B cell (primary cell): ENCODE measurements at regions not wholly inside any gene's neighbourhood (a gene's known extent, or its start where the extent isn't known, plus 50 kb on each side); places are given as distances from the start of the nearest gene placed in this dataset.
"Not testable (repeated sequence)": the region's sequence is repeated elsewhere in the genome, so short reads cannot be mapped to it uniquely, and the experiment has no call there.

Experiments
- ATAC-seq: fragments of 200-7000 bp; cut with Tn5 transposase; one replicate; pipeline ENCODE4 v1.10.0; 2021; ENCODE audit warnings: low read depth, mild to moderate bottlenecking, moderate number of reproducible peaks, moderate library complexity
- CTCF ChIA-PET: fragments of 350-600 bp; sonication (Branson Sonifier 250); formaldehyde crosslinking; loops from one replicate; lab custom pipeline; 2021; ENCODE audit warnings: antibody characterized with exemption, inconsistent platforms; lab: Charles Lee
- POLR2A ChIA-PET: fragments of 350-600 bp; sonication (Branson Sonifier 250); formaldehyde crosslinking; loops from one replicate; lab custom pipeline; 2021; ENCODE audit warnings: antibody characterized with exemption; lab: Charles Lee
- DNase-seq: peaks from one replicate; pipeline ENCODE4 v3.0.0; 2013
- H2AFZ ChIP-seq: 2 replicates; pipeline ENCODE4 v1.6.1; 2012; ENCODE audit warnings: mild to moderate bottlenecking, low read depth, low read length; ENCODE audit not compliant: insufficient read depth, poor library complexity, severe bottlenecking
- H3K27ac ChIP-seq, 2 donors: 1 replicate in 1 of 2; 2 replicates in 1 of 2; pipeline ENCODE4 v1.5.1; 2012 to 2013; ENCODE audit warnings: low read length in 2 of 2, mild to moderate bottlenecking in 2 of 2, moderate library complexity in 1 of 2
- H3K27me3 ChIP-seq, 4 experiments: fragments of 200-600 bp in 1 of 4; sonication (generic) in 1 of 4; replicated peaks in 1 of 4; 1 replicate in 2 of 4; 2 replicates in 2 of 4; pipeline versions ENCODE4 v1.6.1 to v1.7.0; 2013 to 2016; ENCODE audit warnings: low read length in 3 of 4, mild to moderate bottlenecking in 2 of 4, mixed read lengths in 1 of 4, moderate library complexity in 1 of 4; ENCODE audit not compliant: insufficient read depth in 4 of 4, control insufficient read depth in 3 of 4; ENCODE audit errors: control extremely low read depth in 1 of 4
- H3K36me3 ChIP-seq, 2 experiments: replicated peaks in 1 of 2; 1 replicate in 1 of 2; 2 replicates in 1 of 2; pipeline versions ENCODE4 v1.6.1 to v1.7.1; 2013; ENCODE audit warnings: low read length in 1 of 2; ENCODE audit not compliant: insufficient read depth in 2 of 2, control insufficient read depth in 1 of 2; ENCODE audit errors: control extremely low read depth in 1 of 2, extremely low read depth in 1 of 2
- H3K4me1 ChIP-seq, 2 donors: fragments of 200-600 bp in 1 of 2; sonication (generic) in 1 of 2; 1 replicate in 1 of 2; 2 replicates in 1 of 2; pipeline versions ENCODE4 v1.5.1 to v1.6.1; 2013 to 2017; ENCODE audit warnings: low read length in 2 of 2; ENCODE audit not compliant: control insufficient read depth in 2 of 2, insufficient read depth in 2 of 2
- H3K4me2 ChIP-seq: replicated peaks from 2 replicates; pipeline ENCODE3; 2012; ENCODE audit warnings: mild to moderate bottlenecking, low read depth, low read length; ENCODE audit not compliant: poor library complexity, severe bottlenecking
- H3K4me3 ChIP-seq, 5 experiments: fragments of 200-600 bp in 1 of 5; sonication (generic) in 1 of 5; 1 replicate in 3 of 5; 2 replicates in 2 of 5; pipeline versions ENCODE4 v1.5.1 to v1.7.0; 2011 to 2016; ENCODE audit warnings: low read length in 4 of 5, mild to moderate bottlenecking in 4 of 5, low read depth in 2 of 5, control low read depth in 1 of 5, moderate library complexity in 1 of 5; ENCODE audit not compliant: insufficient read depth in 1 of 5; ENCODE audit errors: control extremely low read depth in 1 of 5, extremely low read depth in 1 of 5
- H3K79me2 ChIP-seq: fragments of 200-600 bp; sonication (generic); one replicate; pipeline ENCODE4 v1.6.0; 2016; ENCODE audit warnings: low read length; ENCODE audit not compliant: control insufficient read depth, insufficient read depth
- H3K9ac ChIP-seq: fragments of 200-600 bp; sonication (generic); 2 replicates; pipeline ENCODE4 v1.6.1; 2017; ENCODE audit warnings: mild to moderate bottlenecking, low read length, moderate library complexity
- H3K9me3 ChIP-seq, 3 donors: one replicate each; pipeline versions ENCODE4 v1.6.1 to v1.7.1; 2013; ENCODE audit warnings: low read length in 2 of 3; ENCODE audit not compliant: control insufficient read depth in 2 of 3, insufficient read depth in 1 of 3; ENCODE audit errors: control extremely low read depth in 1 of 3
- H4K20me1 ChIP-seq: 2 replicates; pipeline ENCODE4 v1.6.0; 2012; ENCODE audit warnings: mild to moderate bottlenecking, low read length; ENCODE audit not compliant: insufficient read depth, control insufficient read depth, poor library complexity, severe bottlenecking
- H3K27ac Mint-ChIP-seq: one replicate; pipeline ENCODE4 v1.8.0; 2021; ENCODE audit warnings: mixed read lengths
- H3K27me3 Mint-ChIP-seq: one replicate; pipeline ENCODE4 v1.8.0; 2021; ENCODE audit warnings: mixed read lengths
- H3K4me1 Mint-ChIP-seq: one replicate; pipeline ENCODE4 v1.8.0; 2021; ENCODE audit warnings: mixed read lengths
- H3K4me3 Mint-ChIP-seq: one replicate; pipeline ENCODE4 v1.8.0; 2021; ENCODE audit warnings: mixed read lengths
- H3K9me3 Mint-ChIP-seq: one replicate; pipeline ENCODE4 v1.8.0; 2022; ENCODE audit warnings: mixed read lengths; ENCODE audit not compliant: insufficient read depth
- CTCF ChIP-seq: fragments of 200-600 bp; IDR thresholded peaks from one replicate; pipeline ENCODE4 v1.8.0; 2022; ENCODE audit warnings: antibody characterized with exemption, mild to moderate bottlenecking
- EZH2 ChIP-seq: IDR thresholded peaks from 2 replicates; pipeline ENCODE4 v1.6.1; 2012; ENCODE audit warnings: borderline replicate concordance, low read depth, mild to moderate bottlenecking, moderate library complexity, low read length; ENCODE audit not compliant: insufficient read depth, poor library complexity, severe bottlenecking
- WGBS: methylation state at CpG from one replicate; pipeline ENCODE4 v1.1.5; 2013; ENCODE audit warnings: missing lambda C conversion rate; ENCODE audit not compliant: insufficient coverage; 5-methylcytosine and 5-hydroxymethylcytosine counted together
- intact Hi-C: fragments of 100-400 bp; cut with micrococcal nuclease; formaldehyde crosslinking; loops from one replicate; pipeline ENCODE4 v1.10.0; 2022

GRCh38 chr1:215425138-215425537, 142.0 kb upstream of the KCTD3 start:
- Histone ChIP-seq H4K20me1 (no peaks in the 10 kb centered on the region), H3K9ac (no peak overlapping the region), H3K36me3 (no peaks in the 10 kb centered on the region), H3K27ac (no peak overlapping the region), H2AFZ (no peak overlapping the region), H3K4me3 (no peak overlapping the region), H3K4me2 (no peak overlapping the region), H3K4me1 (no peaks in the 10 kb centered on the region), H3K9me3 (no peaks in the 10 kb centered on the region), H3K27me3 (no peaks in the 10 kb centered on the region), H3K79me2 (no peaks in the 10 kb centered on the region)
- no peak for TF ChIP-seq CTCF
- no peak for TF ChIP-seq EZH2
- H3K27me3 Mint-ChIP-seq: no peaks in the 10 kb centered on the region
- peaks cover 17% of the 10 kb centered on the region for H3K9me3 Mint-ChIP-seq
- no peak overlapping the region for H3K4me3 Mint-ChIP-seq
- no peaks in the 10 kb centered on the region for H3K4me1 Mint-ChIP-seq
- DNase-seq: no peak
- no peak overlapping the region for H3K27ac Mint-ChIP-seq
- ChIA-PET POLR2A (no interaction called here), CTCF (no interaction called here)
- ATAC-seq: no peak
- intact Hi-C loops: no loop called here
- WGBS: 88% methylated on average over 4 of the region's 4 CpGs

GRCh38 chr1:215426101-215426500, 141.0 kb upstream of the KCTD3 start:
- H3K9ac ChIP-seq: no peak overlapping the region
- TF ChIP-seq CTCF (no peak), EZH2 (no peak)
- Mint-ChIP-seq H3K27me3 (no peaks in the 10 kb centered on the region), H3K27ac (no peak overlapping the region), H3K9me3 (peaks cover 19% of the 10 kb centered on the region), H3K4me3 (no peak overlapping the region), H3K4me1 (no peaks in the 10 kb centered on the region)
- H3K4me2 ChIP-seq: no peak overlapping the region
- no peak overlapping the region for H3K27ac ChIP-seq
- no peaks in the 10 kb centered on the region for H3K4me1 ChIP-seq
- no peak overlapping the region for H3K4me3 ChIP-seq
- no peaks in the 10 kb centered on the region for H3K79me2 ChIP-seq
- ChIA-PET POLR2A (no interaction called here), CTCF (no interaction called here)
- DNase-seq (no peak), ATAC-seq (no peak)
- no peaks in the 10 kb centered on the region for H3K27me3 ChIP-seq
- H3K9me3 ChIP-seq: no peaks in the 10 kb centered on the region
- no peaks in the 10 kb centered on the region for H3K36me3 ChIP-seq
- H2AFZ ChIP-seq: no peak overlapping the region
- intact Hi-C loops: no loop called here
- no peaks in the 10 kb centered on the region for H4K20me1 ChIP-seq

- peaks cover 0 to 10% (median 0%) of the 10 kb centered on the region in 3 donors for H3K9me3 ChIP-seq
- H3K27me3 Mint-ChIP-seq, H3K4me3 ChIP-seq, DNase-seq, H3K4me3 Mint-ChIP-seq, H3K79me2 ChIP-seq, H3K27me3 ChIP-seq, H2AFZ ChIP-seq, POLR2A ChIA-PET, H3K36me3 ChIP-seq, H3K9ac ChIP-seq, H3K27ac Mint-ChIP-seq, intact Hi-C loops, H3K4me2 ChIP-seq, H3K4me1 Mint-ChIP-seq, CTCF ChIA-PET, ATAC-seq, H3K4me1 ChIP-seq, H3K27ac ChIP-seq, H4K20me1 ChIP-seq: not testable (repeated sequence)
- H3K9me3 Mint-ChIP-seq: peaks cover 20% of the 10 kb centered on the region
- 77% methylated on average over 5 of the region's 6 CpGs for WGBS
Observed at GRCh38 chr1:215432483-215433227, 134.4 kb upstream of the KCTD3 start.
